ENCODE measurements at regions not wholly inside any gene's neighbourhood (a gene's known extent, or its start where the extent isn't known, plus 50 kb on each side); places are given as distances from the start of the nearest gene placed in this dataset.
"Not testable (repeated sequence)": the region's sequence is repeated elsewhere in the genome, so short reads cannot be mapped to it uniquely, and the experiment has no call there.

- DNase-seq, result no peak
These were observed 75.5 kb downstream of the ASB1 start for GRCh38 chr2:238502088-238502810.

GRCh38 chr2:238502956-238503791 lies 76.4 kb downstream of the ASB1 start:
- no peak for DNase-seq

- peak; percentile 87 for DNase-seq
These were observed 77.6 kb downstream of the ASB1 start for GRCh38 chr2:238504181-238504931.

GRCh38 chr2:238505119-238505891 lies 78.6 kb downstream of the ASB1 start:
- no peak for DNase-seq

- DNase-seq, result no peak
These were observed 79.2 kb downstream of the ASB1 start for GRCh38 chr2:238505892-238506280.

- DNase-seq, result no peak
These were observed 79.8 kb downstream of the ASB1 start for GRCh38 chr2:238506371-238507068.

GRCh38 chr2:238507836-238508235 lies 81.1 kb downstream of the ASB1 start:
- no peak for DNase-seq

GRCh38 chr2:238509151-238509835 lies 82.6 kb downstream of the ASB1 start:
- peak; percentile 25 for DNase-seq

- no peak for DNase-seq
These were observed 83.2 kb downstream of the ASB1 start for GRCh38 chr2:238509903-238510302.

GRCh38 chr2:238510911-238511613 lies 84.3 kb downstream of the ASB1 start:
- peak; percentile 13 for DNase-seq

- no peak for DNase-seq
These were observed 84.9 kb downstream of the ASB1 start for GRCh38 chr2:238511614-238511950.

GRCh38 chr2:238512247-238512867 lies 85.6 kb downstream of the ASB1 start:
- peak; percentile 2 for DNase-seq

- DNase-seq, result peak; percentile 4
These were observed 86.6 kb downstream of the ASB1 start for GRCh38 chr2:238513346-238513745.

- DNase-seq, result not testable (repeated sequence)
These were observed 87.3 kb downstream of the ASB1 start for GRCh38 chr2:238514024-238514423.

GRCh38 chr2:238515377-238515776 lies 88.7 kb downstream of the ASB1 start:
- DNase-seq, result no peak

- DNase-seq, result no peak
These were observed 90.5 kb downstream of the ASB1 start for GRCh38 chr2:238517209-238517608.

GRCh38 chr2:238518172-238518820 lies 91.6 kb downstream of the ASB1 start:
- DNase-seq, result no peak

- DNase-seq, result no peak
These were observed 92.1 kb downstream of the ASB1 start for GRCh38 chr2:238518821-238519186.

- DNase-seq, result no peak
These were observed 93.7 kb downstream of the ASB1 start for GRCh38 chr2:238520359-238520886.

- no peak for DNase-seq
These were observed 94.3 kb downstream of the ASB1 start for GRCh38 chr2:238521002-238521401.

Data from NCI-H1092 treated with DMSO at 0.1 percent for 48 hours (cell line).